ENCODE measurements at regions not wholly inside any gene's neighbourhood (a gene's known extent, or its start where the extent isn't known, plus 50 kb on each side); places are given as distances from the start of the nearest gene placed in this dataset.
A peak's percentile ranks its signal among the peaks of the same experiment; 100 is the strongest.

DNA sequence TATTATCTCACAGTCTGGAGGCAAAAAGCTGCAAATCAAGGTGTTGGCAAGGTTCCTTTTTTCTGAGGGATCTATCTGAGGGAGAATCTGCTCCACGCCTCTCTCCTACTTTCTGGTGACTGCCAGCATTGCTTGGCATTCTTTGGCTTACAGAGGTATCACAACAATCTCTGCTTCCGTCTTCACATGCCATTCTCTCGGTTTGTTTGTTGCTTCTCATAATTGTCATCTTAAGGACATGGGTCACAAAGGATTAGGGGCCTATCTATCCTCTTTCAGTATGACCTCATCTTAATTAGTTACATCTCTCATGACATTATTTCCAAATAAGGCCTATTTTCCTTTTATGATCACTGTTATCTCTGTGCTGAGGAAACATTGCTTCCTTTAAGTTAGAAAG is 345.0 kb downstream of the FOXG1 start:
- H3K79me2 ChIP-seq (ENCODE audit: control insufficient read depth in 1 of 2, insufficient read depth in 2 of 2, low read length in 2 of 2), result no peaks in the 10 kb centered on the region
- H3K27me3 ChIP-seq (replicated peaks in 1 of 4; ENCODE audit: control insufficient read depth in 3 of 4, extremely low read depth in 1 of 4, insufficient read depth in 3 of 4, low read length in 3 of 4), result no peaks in the 10 kb centered on the region
- H3K23ac ChIP-seq (ENCODE audit: insufficient read length), result no peak overlapping the region
- no peak overlapping the region for H3K56ac ChIP-seq (replicated peaks; ENCODE audit: insufficient read length, low read depth, low read length)
- no peak overlapping the region for H3K27ac ChIP-seq (ENCODE audit: low read depth, low read length)
- no peak overlapping the region for H4K8ac ChIP-seq (ENCODE audit: extremely low read depth, insufficient read depth, low read length)
- H3K9ac ChIP-seq (replicated peaks in 1 of 4; ENCODE audit: extremely low read depth in 1 of 4, low read depth in 3 of 4, low read length in 3 of 4), result no peak overlapping the region
- WGBS, 2 experiments (ENCODE audit: extremely low coverage in 1 of 2, insufficient coverage in 1 of 2, insufficient read length in 1 of 2, insufficient replicate concordance in 2 of 2, low coverage in 1 of 2, low lambda C conversion rate in 2 of 2, missing lambda C conversion rate in 1 of 2), result 91% methylated on average over 3 of the region's 3 CpGs; no CpG with 5 or more reads in 1 of the 2 experiments
- H3K14ac ChIP-seq (ENCODE audit: insufficient read length), result no peak overlapping the region
- no peak overlapping the region for H2BK20ac ChIP-seq (ENCODE audit: low read length)
- H2BK12ac ChIP-seq (ENCODE audit: low read depth, low read length), result no peak overlapping the region
- ChIA-PET CTCF (ENCODE audit: partially characterized antibody) (no interaction called here), POLR2A (ENCODE audit: partially characterized antibody) (no interaction called here)
- DNase-seq (ENCODE audit: low read depth in 1 of 2, low spot score in 2 of 2), result no peak
- H3K4ac ChIP-seq (replicated peaks; ENCODE audit: insufficient read length, low read depth, low read length), result no peak overlapping the region
- no peaks in the 10 kb centered on the region for H3K79me1 ChIP-seq (ENCODE audit: low read depth, low read length)
- H2AFZ ChIP-seq (ENCODE audit: low read length), result 0 out of 2 replicates have a peak overlapping the region, but pooled peaks have one; percentile 39
- FAIRE-seq, result peak; percentile 19
- H2BK120ac ChIP-seq (replicated peaks; ENCODE audit: low read depth, low read length), result no peak overlapping the region
- no peak overlapping the region for H2AK5ac ChIP-seq (ENCODE audit: low read depth, low read length)
- no peaks in the 10 kb centered on the region for H3K9me3 ChIP-seq (ENCODE audit: insufficient read depth in 2 of 2, low read depth in 1 of 2, low read length in 1 of 2)
- H4K20me1 ChIP-seq (replicated peaks in 1 of 2; ENCODE audit: control insufficient read depth in 1 of 2, insufficient read depth in 2 of 2, low read length in 2 of 2), result no peaks in the 10 kb centered on the region
- no peaks in the 10 kb centered on the region for H3K36me3 ChIP-seq (ENCODE audit: control insufficient read depth in 2 of 4, insufficient read depth in 4 of 4, low read length in 3 of 4)
- H3K4me3 ChIP-seq (ENCODE audit: extremely low read depth in 1 of 4, insufficient read depth in 2 of 4, low read depth in 3 of 4, low read length in 4 of 4), result no peak overlapping the region
- H3K4me1 ChIP-seq (replicated peaks in 1 of 4; ENCODE audit: control insufficient read depth in 3 of 4, insufficient read depth in 4 of 4, low read length in 3 of 4), result no peaks in the 10 kb centered on the region
- no peaks in the 10 kb centered on the region; the same call in 1 of the 2 replicates for H3K23me2 ChIP-seq (ENCODE audit: low read depth, low read length)
- H2BK5ac ChIP-seq (ENCODE audit: low read depth, low read length), result no peak overlapping the region
- H4K5ac ChIP-seq (ENCODE audit: insufficient read length, low read depth, low read length), result no peak overlapping the region
- no peak overlapping the region for H3K18ac ChIP-seq (ENCODE audit: extremely low read depth, low read length)
- H3K4me2 ChIP-seq (ENCODE audit: insufficient read depth in 1 of 2, low read depth in 2 of 2, low read length in 2 of 2), result no peak overlapping the region
- TF ChIP-seq TAF7 (optimal IDR thresholded peaks at IDR 0.05; ENCODE audit: borderline replicate concordance, low read depth, low read length) (no peak), SAP30 (IDR thresholded peaks at IDR 0.05; ENCODE audit: insufficient read depth, insufficient replicate concordance, low read length) (no peak), PHF8 (conservative IDR thresholded peaks at IDR 0.05; ENCODE audit: low read depth, low read length) (no peak), CBX8 (IDR thresholded peaks at IDR 0.05; ENCODE audit: borderline replicate concordance, low read depth, low read length) (no peak), CREB1 (IDR thresholded peaks at IDR 0.05) (no peak), RFX5 (IDR thresholded peaks at IDR 0.05; ENCODE audit: borderline replicate concordance, low read depth, low read length) (no peak), RNF2 (IDR thresholded peaks at IDR 0.05; ENCODE audit: borderline replicate concordance, low read depth, low read length, missing control alignments, poor library complexity, severe bottlenecking) (no peak), CBX5 (IDR thresholded peaks at IDR 0.05; ENCODE audit: low read depth, low read length) (no peak)
- TF ChIP-seq, protein P1, sequence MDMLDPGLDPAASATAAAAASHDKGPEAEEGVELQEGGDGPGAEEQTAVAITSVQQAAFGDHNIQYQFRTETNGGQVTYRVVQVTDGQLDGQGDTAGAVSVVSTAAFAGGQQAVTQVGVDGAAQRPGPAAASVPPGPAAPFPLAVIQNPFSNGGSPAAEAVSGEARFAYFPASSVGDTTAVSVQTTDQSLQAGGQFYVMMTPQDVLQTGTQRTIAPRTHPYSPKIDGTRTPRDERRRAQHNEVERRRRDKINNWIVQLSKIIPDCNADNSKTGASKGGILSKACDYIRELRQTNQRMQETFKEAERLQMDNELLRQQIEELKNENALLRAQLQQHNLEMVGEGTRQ (IDR thresholded peaks at IDR 0.05; ENCODE audit: low read length), result no peak
- H2BK15ac ChIP-seq (ENCODE audit: low read length), result no peak overlapping the region
- H4K91ac ChIP-seq (replicated peaks; ENCODE audit: insufficient read length, low read length), result no peak overlapping the region
